ENCODE measurements at regions not wholly inside any gene's neighbourhood (a gene's known extent, or its start where the extent isn't known, plus 50 kb on each side); places are given as distances from the start of the nearest gene placed in this dataset.
"Not testable (repeated sequence)": the region's sequence is repeated elsewhere in the genome, so short reads cannot be mapped to it uniquely, and the experiment has no call there.

DNA sequence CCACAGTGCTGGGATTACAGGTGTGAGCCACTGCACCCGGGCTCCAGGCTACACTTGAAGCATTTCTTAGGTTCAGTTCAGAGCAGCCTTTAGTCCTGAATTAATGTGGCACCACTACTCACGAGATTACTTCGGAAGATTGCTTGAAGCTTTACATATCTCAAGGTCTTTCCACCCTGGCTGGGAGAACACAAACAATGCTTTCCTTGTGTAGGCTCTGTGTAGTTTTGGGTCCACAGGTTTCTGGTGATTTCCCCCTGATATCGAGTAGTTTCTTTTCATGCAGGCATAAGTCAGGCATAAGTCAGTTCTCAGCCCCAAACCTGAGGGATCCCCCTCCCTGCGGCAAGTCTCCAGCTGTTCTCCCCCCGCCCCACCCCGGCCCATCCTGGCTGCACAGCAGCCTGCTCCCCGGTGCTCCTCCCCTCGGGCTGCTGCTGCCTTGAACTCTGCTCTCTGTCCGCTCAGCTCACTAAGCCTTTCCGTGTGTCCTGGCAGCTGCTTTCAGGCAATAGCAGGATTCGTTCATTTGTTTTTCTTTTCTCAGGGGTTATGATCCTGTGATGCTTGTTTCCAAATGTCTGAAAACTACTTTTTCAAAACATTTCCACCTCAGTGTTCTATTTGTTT lies 417.7 kb downstream of the TMEM121 start:
- H3K9me3 ChIP-seq (ENCODE audit: severe bottlenecking), result peaks cover 14% of the 10 kb centered on the region
- H3K27me3 ChIP-seq (ENCODE audit: insufficient read depth, low read depth, severe bottlenecking), result peaks cover 55% of the 10 kb centered on the region
- TF ChIP-seq, protein P1, sequence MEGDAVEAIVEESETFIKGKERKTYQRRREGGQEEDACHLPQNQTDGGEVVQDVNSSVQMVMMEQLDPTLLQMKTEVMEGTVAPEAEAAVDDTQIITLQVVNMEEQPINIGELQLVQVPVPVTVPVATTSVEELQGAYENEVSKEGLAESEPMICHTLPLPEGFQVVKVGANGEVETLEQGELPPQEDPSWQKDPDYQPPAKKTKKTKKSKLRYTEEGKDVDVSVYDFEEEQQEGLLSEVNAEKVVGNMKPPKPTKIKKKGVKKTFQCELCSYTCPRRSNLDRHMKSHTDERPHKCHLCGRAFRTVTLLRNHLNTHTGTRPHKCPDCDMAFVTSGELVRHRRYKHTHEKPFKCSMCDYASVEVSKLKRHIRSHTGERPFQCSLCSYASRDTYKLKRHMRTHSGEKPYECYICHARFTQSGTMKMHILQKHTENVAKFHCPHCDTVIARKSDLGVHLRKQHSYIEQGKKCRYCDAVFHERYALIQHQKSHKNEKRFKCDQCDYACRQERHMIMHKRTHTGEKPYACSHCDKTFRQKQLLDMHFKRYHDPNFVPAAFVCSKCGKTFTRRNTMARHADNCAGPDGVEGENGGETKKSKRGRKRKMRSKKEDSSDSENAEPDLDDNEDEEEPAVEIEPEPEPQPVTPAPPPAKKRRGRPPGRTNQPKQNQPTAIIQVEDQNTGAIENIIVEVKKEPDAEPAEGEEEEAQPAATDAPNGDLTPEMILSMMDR (IDR thresholded peaks at IDR 0.05; ENCODE audit: low read depth, low read length), result no peak
- no peak overlapping the region for H3K4me3 ChIP-seq (ENCODE audit: low read depth, low read length)
- no peak for DNase-seq
- H3K27ac ChIP-seq, result no peak overlapping the region
- no peaks in the 10 kb centered on the region for H3K36me3 ChIP-seq

DNA sequence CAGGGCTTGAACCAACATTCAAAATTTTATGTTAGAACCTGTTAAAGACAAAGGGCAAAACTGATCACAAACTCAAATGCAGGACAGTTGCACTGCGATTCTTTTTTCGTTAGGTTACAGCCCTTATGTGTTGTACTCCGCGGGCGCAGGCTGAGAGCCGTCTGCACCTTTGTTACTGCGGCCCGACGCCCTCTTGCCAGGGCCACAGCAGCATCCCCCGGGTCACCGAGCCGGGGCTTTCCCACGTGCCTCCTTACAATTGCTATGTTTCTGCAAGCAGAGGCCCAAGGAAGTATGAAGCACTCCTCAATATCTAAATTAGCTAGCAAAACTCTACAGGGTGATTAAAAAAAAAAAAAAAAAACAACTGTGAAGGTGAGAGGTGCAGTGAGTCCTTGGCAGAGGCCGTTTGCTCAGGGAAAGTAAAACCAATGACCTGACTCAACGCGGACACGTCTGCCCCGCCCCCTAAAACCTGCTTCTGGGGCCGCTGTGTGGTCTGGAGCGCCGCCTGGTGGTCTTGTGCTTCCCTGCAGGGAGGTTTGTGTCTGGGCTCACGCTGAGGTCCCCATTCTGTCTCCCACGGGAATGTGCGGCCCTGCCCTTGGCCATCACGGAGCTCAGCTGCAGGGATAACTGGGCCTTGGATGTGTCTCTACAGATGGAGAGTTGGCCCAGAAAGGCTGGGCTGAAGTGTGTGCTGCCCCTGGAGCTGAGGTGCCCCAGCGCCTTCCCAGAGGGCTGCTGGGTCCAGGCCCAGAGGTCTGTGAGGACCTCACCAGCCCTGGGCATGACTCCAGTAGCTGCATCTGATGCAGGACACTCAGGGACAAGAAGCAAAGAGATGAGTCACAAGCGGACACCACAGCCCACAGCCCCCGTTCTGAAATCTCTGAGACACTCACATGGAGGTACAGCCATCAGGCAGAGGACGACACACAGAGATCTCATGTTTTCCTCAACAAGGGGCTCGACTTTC lies 418.5 kb downstream of the TMEM121 start:
- no peaks in the 10 kb centered on the region for H3K36me3 ChIP-seq
- peaks cover 55% of the 10 kb centered on the region for H3K27me3 ChIP-seq (ENCODE audit: insufficient read depth, low read depth, severe bottlenecking)
- TF ChIP-seq, protein P1 (IDR thresholded peaks at IDR 0.05; ENCODE audit: low read depth, low read length), result peak; percentile 92
- H3K4me3 ChIP-seq (ENCODE audit: low read depth, low read length), result no peak overlapping the region
- no peak overlapping the region for H3K27ac ChIP-seq
- H3K9me3 ChIP-seq (ENCODE audit: severe bottlenecking), result peaks cover 8% of the 10 kb centered on the region
- peak; percentile 63 for DNase-seq

GRCh38 chr14:105945896-105946295 lies 419.5 kb downstream of the TMEM121 start:
- TF ChIP-seq, protein P1 (IDR thresholded peaks at IDR 0.05; ENCODE audit: low read depth, low read length), result peak; percentile 21; the same call in 1 of the 2 replicates
- Histone ChIP-seq H3K27me3 (ENCODE audit: insufficient read depth, low read depth, severe bottlenecking) (peaks cover 52% of the 10 kb centered on the region), H3K4me3 (ENCODE audit: low read depth, low read length) (no peak overlapping the region), H3K9me3 (ENCODE audit: severe bottlenecking) (peaks cover 3% of the 10 kb centered on the region), H3K36me3 (no peaks in the 10 kb centered on the region), H3K27ac (no peak overlapping the region)
- no peak for DNase-seq

- no peak overlapping the region for H3K4me3 ChIP-seq (ENCODE audit: low read depth, low read length)
- H3K9me3 ChIP-seq (ENCODE audit: severe bottlenecking), result peaks cover 3% of the 10 kb centered on the region
- TF ChIP-seq, protein P1 (IDR thresholded peaks at IDR 0.05; ENCODE audit: low read depth, low read length), result no peak
- H3K27me3 ChIP-seq (ENCODE audit: insufficient read depth, low read depth, severe bottlenecking), result peaks cover 37% of the 10 kb centered on the region
- no peak for DNase-seq
- no peaks in the 10 kb centered on the region for H3K36me3 ChIP-seq
- H3K27ac ChIP-seq, result no peak overlapping the region
Observed at GRCh38 chr14:105947599-105947998, 421.2 kb downstream of the TMEM121 start.

DNA sequence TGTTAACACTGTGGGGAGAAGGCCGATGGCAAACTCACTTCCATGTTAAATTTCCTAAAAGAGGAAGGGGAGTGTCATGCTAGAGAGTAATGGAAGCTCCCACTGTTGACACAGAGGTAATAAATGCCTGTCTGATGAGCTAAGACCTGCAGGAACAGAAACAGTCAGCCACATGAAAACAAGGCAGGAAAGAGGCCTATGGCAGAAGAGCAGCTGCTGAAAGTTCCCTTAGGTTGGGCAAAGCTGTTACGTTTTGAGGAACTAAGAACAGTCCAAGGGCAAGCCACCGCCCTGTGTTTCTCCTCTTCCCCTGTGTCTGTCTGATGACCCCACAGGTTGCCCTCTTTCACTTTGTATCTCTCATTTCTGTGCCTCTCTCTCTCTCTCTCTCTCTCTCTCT lies 422.6 kb downstream of the TMEM121 start:
- not testable (repeated sequence) for DNase-seq

GRCh38 chr14:105950364-105950892 lies 424.0 kb downstream of the TMEM121 start:
- H3K27me3 ChIP-seq (ENCODE audit: insufficient read depth, low read depth, severe bottlenecking), result peaks cover 11% of the 10 kb centered on the region
- not testable (repeated sequence) for H3K36me3 ChIP-seq; DNase-seq; H3K9me3 ChIP-seq (ENCODE audit: severe bottlenecking); H3K4me3 ChIP-seq (ENCODE audit: low read depth, low read length); H3K27ac ChIP-seq

More for the DNA sequence above, 422.6 kb downstream of the TMEM121 start:
- not testable (repeated sequence) for H3K9me3 ChIP-seq (ENCODE audit: severe bottlenecking); H3K27ac ChIP-seq; H3K36me3 ChIP-seq; H3K4me3 ChIP-seq (ENCODE audit: low read depth, low read length)
- H3K27me3 ChIP-seq (ENCODE audit: insufficient read depth, low read depth, severe bottlenecking), result peaks cover 24% of the 10 kb centered on the region
